ENCODE measurements at regions not wholly inside any gene's neighbourhood (a gene's known extent, or its start where the extent isn't known, plus 50 kb on each side); places are given as distances from the start of the nearest gene placed in this dataset.

- TF ChIP-seq, protein P1, sequence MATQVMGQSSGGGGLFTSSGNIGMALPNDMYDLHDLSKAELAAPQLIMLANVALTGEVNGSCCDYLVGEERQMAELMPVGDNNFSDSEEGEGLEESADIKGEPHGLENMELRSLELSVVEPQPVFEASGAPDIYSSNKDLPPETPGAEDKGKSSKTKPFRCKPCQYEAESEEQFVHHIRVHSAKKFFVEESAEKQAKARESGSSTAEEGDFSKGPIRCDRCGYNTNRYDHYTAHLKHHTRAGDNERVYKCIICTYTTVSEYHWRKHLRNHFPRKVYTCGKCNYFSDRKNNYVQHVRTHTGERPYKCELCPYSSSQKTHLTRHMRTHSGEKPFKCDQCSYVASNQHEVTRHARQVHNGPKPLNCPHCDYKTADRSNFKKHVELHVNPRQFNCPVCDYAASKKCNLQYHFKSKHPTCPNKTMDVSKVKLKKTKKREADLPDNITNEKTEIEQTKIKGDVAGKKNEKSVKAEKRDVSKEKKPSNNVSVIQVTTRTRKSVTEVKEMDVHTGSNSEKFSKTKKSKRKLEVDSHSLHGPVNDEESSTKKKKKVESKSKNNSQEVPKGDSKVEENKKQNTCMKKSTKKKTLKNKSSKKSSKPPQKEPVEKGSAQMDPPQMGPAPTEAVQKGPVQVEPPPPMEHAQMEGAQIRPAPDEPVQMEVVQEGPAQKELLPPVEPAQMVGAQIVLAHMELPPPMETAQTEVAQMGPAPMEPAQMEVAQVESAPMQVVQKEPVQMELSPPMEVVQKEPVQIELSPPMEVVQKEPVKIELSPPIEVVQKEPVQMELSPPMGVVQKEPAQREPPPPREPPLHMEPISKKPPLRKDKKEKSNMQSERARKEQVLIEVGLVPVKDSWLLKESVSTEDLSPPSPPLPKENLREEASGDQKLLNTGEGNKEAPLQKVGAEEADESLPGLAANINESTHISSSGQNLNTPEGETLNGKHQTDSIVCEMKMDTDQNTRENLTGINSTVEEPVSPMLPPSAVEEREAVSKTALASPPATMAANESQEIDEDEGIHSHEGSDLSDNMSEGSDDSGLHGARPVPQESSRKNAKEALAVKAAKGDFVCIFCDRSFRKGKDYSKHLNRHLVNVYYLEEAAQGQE (IDR thresholded peaks at IDR 0.05; ENCODE audit: low read depth, low read length) = no peak
- TF ChIP-seq CTCF (IDR thresholded peaks at IDR 0.05) (no peak), RAD21 (IDR thresholded peaks at IDR 0.05; ENCODE audit: low read length) (no peak), GABPA (IDR thresholded peaks at IDR 0.05; ENCODE audit: low read depth) (no peak), CHD2 (IDR thresholded peaks at IDR 0.05; ENCODE audit: low read length, partially characterized antibody) (no peak), POLR2AphosphoS5 (IDR thresholded peaks at IDR 0.05; ENCODE audit: low read depth, low read length) (no peak), TAF1 (IDR thresholded peaks at IDR 0.05; ENCODE audit: borderline replicate concordance, low read depth, low read length) (no peak), RCOR1 (IDR thresholded peaks at IDR 0.05; ENCODE audit: low read length) (no peak), USF2 (IDR thresholded peaks at IDR 0.05; ENCODE audit: borderline replicate concordance, low read depth, low read length) (no peak), EP300 (IDR thresholded peaks at IDR 0.05; ENCODE audit: borderline replicate concordance in 1 of 2, low read depth in 1 of 2, low read length in 1 of 2) (no peak), GATA2 (CRISPR knock-in tag; IDR thresholded peaks at IDR 0.05) (no peak)
- TF ChIP-seq, protein P2, sequence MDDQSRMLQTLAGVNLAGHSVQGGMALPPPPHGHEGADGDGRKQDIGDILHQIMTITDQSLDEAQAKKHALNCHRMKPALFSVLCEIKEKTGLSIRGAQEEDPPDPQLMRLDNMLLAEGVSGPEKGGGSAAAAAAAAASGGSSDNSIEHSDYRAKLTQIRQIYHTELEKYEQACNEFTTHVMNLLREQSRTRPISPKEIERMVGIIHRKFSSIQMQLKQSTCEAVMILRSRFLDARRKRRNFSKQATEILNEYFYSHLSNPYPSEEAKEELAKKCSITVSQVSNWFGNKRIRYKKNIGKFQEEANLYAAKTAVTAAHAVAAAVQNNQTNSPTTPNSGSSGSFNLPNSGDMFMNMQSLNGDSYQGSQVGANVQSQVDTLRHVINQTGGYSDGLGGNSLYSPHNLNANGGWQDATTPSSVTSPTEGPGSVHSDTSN (IDR thresholded peaks at IDR 0.05) = no peak
Measured at GRCh38 chr4:18975916-18976808, 954.6 kb upstream of the LCORL start.

Data from SK-N-SH (cell line).